Choroid plexus epithelial cell (primary cell): ENCODE measurements at regions not wholly inside any gene's neighbourhood (a gene's known extent, or its start where the extent isn't known, plus 50 kb on each side); places are given as distances from the start of the nearest gene placed in this dataset.

Source experiments
- DNase-seq: peaks from one replicate; pipeline ENCODE4 v3.0.0-alpha.2; 2010; ENCODE audit warnings: low read depth
- H3K4me3 ChIP-seq: 2 replicates; pipeline ENCODE4 v1.5.1; 2011; ENCODE audit warnings: low read depth, mild to moderate bottlenecking, control low read depth, low read length, moderate library complexity
- TF ChIP-seq, protein P1 (sequence below): conservative IDR thresholded peaks from 2 replicates; pipeline ENCODE4 v1.5.1; 2011; ENCODE audit warnings: low read depth, mild to moderate bottlenecking, control low read depth, inconsistent platforms, low read length, moderate library complexity

GRCh38 chr11:70730411-70730810 lies 332.1 kb downstream of the CTTN start:
- TF ChIP-seq, protein P1, sequence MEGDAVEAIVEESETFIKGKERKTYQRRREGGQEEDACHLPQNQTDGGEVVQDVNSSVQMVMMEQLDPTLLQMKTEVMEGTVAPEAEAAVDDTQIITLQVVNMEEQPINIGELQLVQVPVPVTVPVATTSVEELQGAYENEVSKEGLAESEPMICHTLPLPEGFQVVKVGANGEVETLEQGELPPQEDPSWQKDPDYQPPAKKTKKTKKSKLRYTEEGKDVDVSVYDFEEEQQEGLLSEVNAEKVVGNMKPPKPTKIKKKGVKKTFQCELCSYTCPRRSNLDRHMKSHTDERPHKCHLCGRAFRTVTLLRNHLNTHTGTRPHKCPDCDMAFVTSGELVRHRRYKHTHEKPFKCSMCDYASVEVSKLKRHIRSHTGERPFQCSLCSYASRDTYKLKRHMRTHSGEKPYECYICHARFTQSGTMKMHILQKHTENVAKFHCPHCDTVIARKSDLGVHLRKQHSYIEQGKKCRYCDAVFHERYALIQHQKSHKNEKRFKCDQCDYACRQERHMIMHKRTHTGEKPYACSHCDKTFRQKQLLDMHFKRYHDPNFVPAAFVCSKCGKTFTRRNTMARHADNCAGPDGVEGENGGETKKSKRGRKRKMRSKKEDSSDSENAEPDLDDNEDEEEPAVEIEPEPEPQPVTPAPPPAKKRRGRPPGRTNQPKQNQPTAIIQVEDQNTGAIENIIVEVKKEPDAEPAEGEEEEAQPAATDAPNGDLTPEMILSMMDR, result no peak
- no peak for DNase-seq
- H3K4me3 ChIP-seq, result no peak overlapping the region

GRCh38 chr11:70731271-70732022 lies 333.1 kb downstream of the CTTN start:
- H3K4me3 ChIP-seq, result no peak overlapping the region

DNA sequence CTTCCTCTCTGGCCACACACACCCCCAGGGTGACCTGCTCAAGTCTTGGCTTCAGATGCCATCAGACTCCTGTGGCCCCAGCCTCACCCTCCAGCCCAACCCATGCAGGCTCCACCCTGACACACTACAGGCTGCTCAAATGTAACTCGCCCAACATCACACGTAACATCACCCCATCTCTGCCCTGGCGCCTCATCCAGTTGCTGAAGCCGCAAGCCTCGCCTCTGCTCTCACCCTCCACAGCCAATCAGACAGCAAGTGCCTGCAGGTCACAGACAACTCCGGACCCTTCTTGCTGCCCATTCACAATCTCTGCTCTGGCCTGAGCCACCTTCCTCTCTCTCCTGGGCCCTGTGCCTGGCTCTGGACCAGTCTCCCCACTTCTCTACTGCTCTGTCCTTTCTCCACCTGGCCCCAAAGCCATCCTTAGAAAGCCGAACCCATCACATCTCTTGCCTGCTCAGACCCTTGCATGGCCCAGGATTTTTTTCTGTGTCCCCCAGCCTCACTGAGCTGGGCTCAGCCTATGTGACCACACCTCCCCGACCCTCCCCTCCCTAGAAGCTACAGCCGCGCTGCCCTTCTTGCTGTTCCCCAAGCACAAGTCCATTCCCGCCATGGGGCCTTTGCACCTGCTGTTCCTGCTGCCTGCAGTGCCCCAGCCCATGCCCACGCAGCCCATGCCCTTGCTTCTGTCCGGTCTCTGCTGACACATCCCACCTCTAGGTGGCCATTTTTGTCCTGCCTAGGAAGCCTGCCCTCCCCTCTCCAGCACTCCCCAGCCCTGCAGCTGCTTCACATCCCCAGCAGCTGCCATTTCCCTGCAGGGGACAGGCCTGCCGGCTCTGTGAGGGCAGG lies 333.9 kb downstream of the CTTN start:
- DNase-seq, result no peak
- TF ChIP-seq, protein P1, result no peak
- H3K4me3 ChIP-seq, result no peak overlapping the region

More at GRCh38 chr11:70731271-70732022, 333.1 kb downstream of the CTTN start:
- TF ChIP-seq, protein P1, result no peak
- DNase-seq, result no peak

- no peak for DNase-seq
- TF ChIP-seq, protein P1, result no peak
- no peak overlapping the region for H3K4me3 ChIP-seq
Observed at GRCh38 chr11:70732881-70733196, 334.5 kb downstream of the CTTN start.

DNA sequence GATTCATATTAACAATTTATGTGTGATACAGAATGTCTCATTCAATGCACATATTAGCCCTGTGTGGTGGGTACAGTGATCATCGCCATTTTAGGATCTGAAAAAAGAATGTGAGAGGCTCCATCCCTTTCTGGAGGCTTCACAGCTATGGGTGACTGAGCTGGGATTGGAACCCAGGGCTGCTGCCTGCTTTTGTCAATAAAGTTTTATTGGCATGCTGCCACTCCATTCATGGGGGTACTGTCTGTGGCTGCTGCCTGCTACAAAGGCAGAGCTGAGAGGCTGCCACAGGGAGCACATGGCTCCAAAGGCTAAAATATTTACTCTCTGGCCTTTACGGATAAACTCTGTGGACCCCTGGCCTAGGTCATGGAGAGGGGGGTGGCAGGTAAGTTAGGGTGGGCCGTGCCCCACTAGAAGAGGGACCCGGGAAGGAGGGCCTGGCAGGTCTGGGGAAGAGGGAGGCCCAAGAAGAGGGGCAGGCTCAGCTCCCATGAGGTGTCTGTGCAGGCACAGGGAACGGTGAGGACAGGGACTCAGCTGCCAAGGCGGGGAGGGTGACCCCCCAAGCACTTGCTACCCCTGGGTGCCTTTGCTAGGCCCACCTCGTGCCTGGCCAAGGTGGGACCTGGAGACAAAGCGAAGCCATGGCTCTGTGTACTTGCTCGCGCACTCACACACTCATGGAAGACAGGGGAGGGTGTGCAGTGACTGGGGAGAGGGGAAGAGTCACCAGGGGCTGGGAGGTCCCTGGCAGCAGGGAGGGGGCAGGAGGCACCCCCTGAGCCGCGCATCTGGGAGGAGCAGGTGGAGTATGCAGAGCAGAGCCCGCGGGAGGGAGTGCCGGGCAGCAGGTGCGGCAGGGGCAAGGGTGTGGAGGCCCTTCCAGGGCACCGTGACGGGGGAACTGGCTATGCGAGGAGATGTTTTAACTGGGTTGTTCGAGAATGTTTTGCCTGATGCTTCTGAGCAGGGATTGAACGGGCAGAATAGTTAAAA lies 335.3 kb downstream of the CTTN start:
- no peak for DNase-seq
- H3K4me3 ChIP-seq, result no peak overlapping the region
- TF ChIP-seq, protein P1, result no peak

- no peak for DNase-seq
- TF ChIP-seq, protein P1, result no peak
- no peak overlapping the region for H3K4me3 ChIP-seq
Observed at GRCh38 chr11:70734379-70734778, 336.1 kb downstream of the CTTN start.
